ENCODE measurements at regions not wholly inside any gene's neighbourhood (a gene's known extent, or its start where the extent isn't known, plus 50 kb on each side); places are given as distances from the start of the nearest gene placed in this dataset.

GRCh38 chr2:12330916-12331315 lies 385.8 kb upstream of the TRIB2 start:
- no peak overlapping the region for H3K4me3 ChIP-seq (ENCODE audit: low read length)

GRCh38 chr2:12331698-12332097 lies 385.0 kb upstream of the TRIB2 start:
- H3K4me3 ChIP-seq (ENCODE audit: low read length), result no peak overlapping the region
- DNase-seq (ENCODE audit: low read depth, low spot score), result no peak

More at GRCh38 chr2:12330916-12331315, 385.8 kb upstream of the TRIB2 start:
- DNase-seq (ENCODE audit: low read depth, low spot score), result no peak

GRCh38 chr2:12333293-12333692 lies 383.4 kb upstream of the TRIB2 start:
- no peak for DNase-seq (ENCODE audit: low read depth, low spot score)
- no peak overlapping the region for H3K4me3 ChIP-seq (ENCODE audit: low read length)

- peak; percentile 27 for DNase-seq (ENCODE audit: low read depth, low spot score)
- no peak overlapping the region for H3K4me3 ChIP-seq (ENCODE audit: low read length)
Observed at GRCh38 chr2:12334412-12334966, 382.2 kb upstream of the TRIB2 start.

- no peak for DNase-seq (ENCODE audit: low read depth, low spot score)
Observed at GRCh38 chr2:12335131-12335530, 381.6 kb upstream of the TRIB2 start.

GRCh38 chr2:12335995-12336394 lies 380.7 kb upstream of the TRIB2 start:
- DNase-seq (ENCODE audit: low read depth, low spot score), result no peak
- no peak overlapping the region for H3K4me3 ChIP-seq (ENCODE audit: low read length)

More at GRCh38 chr2:12335131-12335530, 381.6 kb upstream of the TRIB2 start:
- H3K4me3 ChIP-seq (ENCODE audit: low read length), result no peak overlapping the region

GRCh38 chr2:12338946-12339697 lies 377.6 kb upstream of the TRIB2 start:
- no peak overlapping the region for H3K4me3 ChIP-seq (ENCODE audit: low read length)
- DNase-seq (ENCODE audit: low read depth, low spot score), result no peak

GRCh38 chr2:12340164-12340563 lies 376.6 kb upstream of the TRIB2 start:
- DNase-seq (ENCODE audit: low read depth, low spot score), result no peak
- no peak overlapping the region for H3K4me3 ChIP-seq (ENCODE audit: low read length)

GRCh38 chr2:12341215-12341614 lies 375.5 kb upstream of the TRIB2 start:
- DNase-seq (ENCODE audit: low read depth, low spot score), result no peak
- no peak overlapping the region for H3K4me3 ChIP-seq (ENCODE audit: low read length)

GRCh38 chr2:12341920-12342319 lies 374.8 kb upstream of the TRIB2 start:
- no peak for DNase-seq (ENCODE audit: low read depth, low spot score)

GRCh38 chr2:12343141-12343540 lies 373.6 kb upstream of the TRIB2 start:
- no peak for DNase-seq (ENCODE audit: low read depth, low spot score)
- H3K4me3 ChIP-seq (ENCODE audit: low read length), result no peak overlapping the region

More at GRCh38 chr2:12341920-12342319, 374.8 kb upstream of the TRIB2 start:
- no peak overlapping the region for H3K4me3 ChIP-seq (ENCODE audit: low read length)

GRCh38 chr2:12347066-12347493 lies 369.7 kb upstream of the TRIB2 start:
- no peak for DNase-seq (ENCODE audit: low read depth, low spot score)
- no peak overlapping the region for H3K4me3 ChIP-seq (ENCODE audit: low read length)

- DNase-seq (ENCODE audit: low read depth, low spot score), result no peak
- no peak overlapping the region for H3K4me3 ChIP-seq (ENCODE audit: low read length)
Observed at GRCh38 chr2:12348216-12348615, 368.5 kb upstream of the TRIB2 start.

GRCh38 chr2:12350821-12351220 lies 365.9 kb upstream of the TRIB2 start:
- H3K4me3 ChIP-seq (ENCODE audit: low read length), result no peak overlapping the region
- no peak for DNase-seq (ENCODE audit: low read depth, low spot score)

GRCh38 chr2:12352889-12353288 lies 363.8 kb upstream of the TRIB2 start:
- DNase-seq (ENCODE audit: low read depth, low spot score), result no peak
- no peak overlapping the region for H3K4me3 ChIP-seq (ENCODE audit: low read length)

GRCh38 chr2:12361506-12361905 lies 355.2 kb upstream of the TRIB2 start:
- no peak for DNase-seq (ENCODE audit: low read depth, low spot score)
- H3K4me3 ChIP-seq (ENCODE audit: low read length), result no peak overlapping the region

GRCh38 chr2:12363138-12363537 lies 353.6 kb upstream of the TRIB2 start:
- DNase-seq (ENCODE audit: low read depth, low spot score), result no peak
- no peak overlapping the region for H3K4me3 ChIP-seq (ENCODE audit: low read length)

GRCh38 chr2:12363569-12363968 lies 353.2 kb upstream of the TRIB2 start:
- no peak overlapping the region for H3K4me3 ChIP-seq (ENCODE audit: low read length)
- no peak for DNase-seq (ENCODE audit: low read depth, low spot score)

- no peak for DNase-seq (ENCODE audit: low read depth, low spot score)
- no peak overlapping the region for H3K4me3 ChIP-seq (ENCODE audit: low read length)
Observed at GRCh38 chr2:12369566-12369965, 347.2 kb upstream of the TRIB2 start.

GRCh38 chr2:12376025-12376424 lies 340.7 kb upstream of the TRIB2 start:
- H3K4me3 ChIP-seq (ENCODE audit: low read length), result no peak overlapping the region
- no peak for DNase-seq (ENCODE audit: low read depth, low spot score)

- H3K4me3 ChIP-seq (ENCODE audit: low read length), result no peak overlapping the region
- DNase-seq (ENCODE audit: low read depth, low spot score), result no peak
Observed at GRCh38 chr2:12379143-12379542, 337.6 kb upstream of the TRIB2 start.
